Transverse colon (tissue), 3 donors: ENCODE measurements at regions not wholly inside any gene's neighbourhood (a gene's known extent, or its start where the extent isn't known, plus 50 kb on each side); places are given as distances from the start of the nearest gene placed in this dataset.

Experiments used
- POLR2A ChIP-seq: fragments of 450-650 bp; IDR thresholded peaks from one replicate; pipeline ENCODE4 v1.6.1; 2016; ENCODE audit warnings: antibody characterized with exemption, mild to moderate bottlenecking, moderate library complexity
- TF ChIP-seq, protein P1 (sequence below), 5 experiments: fragments of 200-600 bp in 3 of 5; fragments of 450-650 bp in 2 of 5; sonication (generic) in 3 of 5; IDR thresholded peaks; 1 replicate in 2 of 5; 2 replicates in 3 of 5; pipeline ENCODE4 v1.5.1; 2016 to 2017; ENCODE audit warnings: antibody characterized with exemption in 5 of 5, inconsistent platforms in 3 of 5, mild to moderate bottlenecking in 2 of 5, moderate library complexity in 1 of 5

- TF ChIP-seq, protein P1, sequence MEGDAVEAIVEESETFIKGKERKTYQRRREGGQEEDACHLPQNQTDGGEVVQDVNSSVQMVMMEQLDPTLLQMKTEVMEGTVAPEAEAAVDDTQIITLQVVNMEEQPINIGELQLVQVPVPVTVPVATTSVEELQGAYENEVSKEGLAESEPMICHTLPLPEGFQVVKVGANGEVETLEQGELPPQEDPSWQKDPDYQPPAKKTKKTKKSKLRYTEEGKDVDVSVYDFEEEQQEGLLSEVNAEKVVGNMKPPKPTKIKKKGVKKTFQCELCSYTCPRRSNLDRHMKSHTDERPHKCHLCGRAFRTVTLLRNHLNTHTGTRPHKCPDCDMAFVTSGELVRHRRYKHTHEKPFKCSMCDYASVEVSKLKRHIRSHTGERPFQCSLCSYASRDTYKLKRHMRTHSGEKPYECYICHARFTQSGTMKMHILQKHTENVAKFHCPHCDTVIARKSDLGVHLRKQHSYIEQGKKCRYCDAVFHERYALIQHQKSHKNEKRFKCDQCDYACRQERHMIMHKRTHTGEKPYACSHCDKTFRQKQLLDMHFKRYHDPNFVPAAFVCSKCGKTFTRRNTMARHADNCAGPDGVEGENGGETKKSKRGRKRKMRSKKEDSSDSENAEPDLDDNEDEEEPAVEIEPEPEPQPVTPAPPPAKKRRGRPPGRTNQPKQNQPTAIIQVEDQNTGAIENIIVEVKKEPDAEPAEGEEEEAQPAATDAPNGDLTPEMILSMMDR (IDR thresholded peaks at IDR 0.05), result no peak
- no peak for TF ChIP-seq POLR2A
These were observed 102.7 kb downstream of the RNASET2 start for GRCh38 chr6:166853371-166854325.
